ENCODE measurements at regions not wholly inside any gene's neighbourhood (a gene's known extent, or its start where the extent isn't known, plus 50 kb on each side); places are given as distances from the start of the nearest gene placed in this dataset.

DNA sequence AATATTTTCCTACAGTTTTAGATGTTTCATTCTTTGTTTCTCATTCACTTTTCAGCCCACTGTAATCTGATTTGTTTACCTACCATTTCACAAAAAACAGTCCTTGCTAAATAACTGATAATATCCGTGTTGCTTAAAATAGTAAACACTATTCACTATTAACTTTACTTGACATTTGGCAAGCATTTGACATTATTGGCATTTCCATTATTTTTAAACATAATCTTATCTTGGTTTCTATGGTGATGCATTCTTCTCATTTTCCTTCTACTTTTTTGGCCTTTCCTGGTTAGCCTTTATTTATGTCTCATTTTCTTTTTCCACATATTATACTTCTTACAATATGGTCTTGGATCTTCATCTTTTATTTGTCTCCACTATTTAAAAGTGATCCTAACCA is 715.3 kb downstream of the DNAJB9 start:
- DNase-seq (ENCODE audit: low read depth) = no peak

DNA sequence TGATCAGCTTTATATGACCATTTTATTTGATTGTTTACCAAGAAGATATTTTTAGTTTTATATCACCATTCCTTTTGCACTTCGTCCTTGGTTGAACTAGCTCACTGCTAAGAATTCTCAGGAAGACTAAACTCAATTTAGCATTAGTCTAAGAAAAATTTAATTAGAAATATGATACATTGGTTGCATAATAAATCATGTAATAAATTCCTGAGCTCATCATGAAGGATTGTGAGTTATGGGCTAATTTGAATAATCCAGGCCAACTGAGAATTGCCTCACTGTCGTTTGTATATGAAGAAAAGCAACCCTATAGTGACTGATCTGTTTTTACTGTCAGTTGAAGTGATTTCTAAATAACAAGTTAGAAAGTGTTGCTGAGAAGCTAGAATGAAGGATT is 725.5 kb downstream of the DNAJB9 start:
- no peak for DNase-seq (ENCODE audit: low read depth)

DNA sequence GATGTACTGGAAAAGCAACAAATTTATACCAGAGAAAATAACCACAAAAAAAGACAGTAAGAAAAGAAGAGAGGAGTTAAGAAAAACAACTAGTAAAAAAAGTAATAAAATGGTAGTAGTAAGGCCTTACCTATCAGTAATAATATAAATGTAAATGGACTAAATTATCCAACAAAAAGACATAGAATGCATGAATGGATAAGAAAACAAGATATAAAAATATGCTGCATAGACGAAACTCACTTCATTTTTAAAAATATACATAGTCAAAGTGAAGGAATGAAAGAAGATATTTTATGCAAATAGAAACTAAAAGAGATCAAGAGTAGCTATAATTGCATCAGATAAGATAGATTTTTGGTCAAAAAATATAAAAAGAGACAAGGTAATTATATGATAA is 739.1 kb downstream of the DNAJB9 start:
- DNase-seq (ENCODE audit: low read depth) = no peak

DNA sequence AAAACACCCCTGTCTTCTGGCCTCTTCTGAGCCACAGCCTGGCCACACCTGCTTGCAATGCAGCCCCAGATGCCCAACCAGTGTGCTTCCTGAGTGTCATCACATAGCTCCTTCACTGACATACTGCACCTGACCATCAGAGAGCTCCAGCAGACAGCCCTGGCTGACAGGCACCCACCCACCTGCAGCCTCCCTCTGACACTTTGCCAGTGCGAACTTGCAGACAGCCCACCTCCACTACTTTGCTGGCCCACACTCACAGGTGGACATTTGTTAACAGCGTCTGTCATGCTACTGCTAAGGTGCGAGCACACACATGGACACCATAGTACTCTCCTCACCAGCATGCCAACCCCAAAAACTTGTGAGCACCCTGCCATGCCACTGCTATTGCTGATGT is 740.1 kb downstream of the DNAJB9 start:
- no peak for DNase-seq (ENCODE audit: low read depth)

DNA sequence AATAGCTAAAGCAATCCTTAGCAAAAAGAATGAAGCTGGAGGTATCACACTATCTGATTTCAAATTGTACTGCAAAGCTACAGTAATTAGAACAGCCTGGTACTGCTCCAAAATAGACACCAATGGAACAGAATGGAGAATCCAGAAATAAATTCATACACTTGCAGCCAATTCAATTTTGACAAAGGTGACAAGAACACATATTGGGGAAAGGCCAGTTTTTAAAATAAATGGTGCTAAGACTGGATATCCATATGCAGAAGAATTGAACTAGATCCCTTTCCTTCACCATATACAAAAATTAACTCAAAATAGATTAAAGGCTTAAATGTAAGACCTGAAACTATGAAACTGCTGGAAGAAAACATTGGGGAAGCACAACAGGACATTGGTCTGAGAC is 748.5 kb downstream of the DNAJB9 start:
- DNase-seq (ENCODE audit: low read depth) = no peak

DNA sequence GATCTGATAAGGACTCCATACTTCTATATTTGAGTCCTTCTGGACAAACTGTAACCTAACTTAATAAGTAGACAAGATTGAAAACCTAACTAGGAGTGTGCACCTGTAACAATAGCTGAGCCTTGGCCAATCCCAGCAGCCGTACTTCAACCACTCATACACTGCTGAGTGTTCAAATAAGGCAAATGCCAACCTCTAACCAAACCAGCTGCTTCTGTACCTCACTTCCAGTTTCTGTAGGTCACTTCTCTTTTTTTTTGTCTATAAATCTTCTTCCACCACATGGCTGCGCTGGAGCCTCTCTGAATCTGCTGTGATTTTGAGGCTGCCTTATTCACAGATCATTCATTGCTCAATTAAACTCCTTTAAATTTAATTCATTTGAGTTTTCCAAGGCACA is 753.2 kb downstream of the DNAJB9 start:
- no peak for DNase-seq (ENCODE audit: low read depth)

DNA sequence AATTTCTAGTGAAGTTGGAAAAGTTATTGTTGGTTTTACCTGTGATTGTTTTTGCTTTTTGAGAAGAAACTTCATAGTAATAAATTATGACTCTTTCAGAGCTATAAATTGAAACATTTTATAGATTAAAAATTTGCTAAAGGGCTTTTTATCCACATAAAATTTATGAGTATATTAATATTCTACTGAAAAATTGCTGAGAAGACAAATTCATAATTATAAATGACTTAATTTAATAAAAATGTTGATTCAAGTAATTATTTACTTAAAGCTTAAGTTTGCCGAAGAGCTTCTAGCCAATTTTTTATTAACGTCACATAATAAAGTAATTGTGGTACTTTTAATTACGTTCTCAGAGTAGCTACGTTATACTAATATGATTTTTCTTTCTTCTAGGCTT is 761.7 kb downstream of the DNAJB9 start:
- DNase-seq (ENCODE audit: low read depth) = no peak

DNA sequence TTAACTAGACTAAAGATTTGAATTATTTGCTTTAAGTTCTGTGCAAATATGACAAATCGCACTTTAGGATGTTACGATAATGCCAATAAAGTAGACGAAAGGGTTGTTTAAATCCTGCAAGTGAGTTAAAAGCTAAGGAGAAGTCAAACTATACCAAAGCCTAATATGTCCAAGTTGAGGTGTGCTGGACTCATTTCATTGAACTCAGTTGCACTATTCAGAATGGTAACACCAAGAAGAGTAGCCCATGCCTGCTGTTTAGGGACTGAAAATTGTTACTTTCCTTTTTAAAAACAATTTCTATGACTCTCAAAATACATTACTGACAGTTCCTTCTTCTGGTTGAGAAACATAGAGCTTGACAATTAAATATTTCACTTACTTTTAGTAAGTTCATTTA is 766.3 kb downstream of the DNAJB9 start:
- no peak for DNase-seq (ENCODE audit: low read depth)

DNA sequence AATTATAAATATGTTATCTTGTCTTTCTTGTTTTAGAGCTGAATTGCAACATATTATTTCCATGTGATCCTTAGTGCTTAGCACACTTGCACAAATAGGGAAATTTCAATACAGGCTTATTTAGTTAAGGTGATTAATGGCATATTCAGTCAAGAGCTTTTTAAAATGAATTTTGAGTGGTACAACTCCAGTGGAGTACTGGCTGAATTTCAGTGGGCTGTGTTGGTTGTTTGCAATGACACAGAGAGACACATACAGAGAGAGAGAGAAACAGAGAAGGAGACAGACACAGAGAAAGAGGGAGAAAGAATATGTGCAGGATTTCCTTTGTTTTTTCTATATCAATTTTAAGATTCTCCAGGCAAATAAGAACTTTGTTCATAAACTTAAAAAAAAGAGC is 766.9 kb downstream of the DNAJB9 start:
- no peak for DNase-seq (ENCODE audit: low read depth)

DNA sequence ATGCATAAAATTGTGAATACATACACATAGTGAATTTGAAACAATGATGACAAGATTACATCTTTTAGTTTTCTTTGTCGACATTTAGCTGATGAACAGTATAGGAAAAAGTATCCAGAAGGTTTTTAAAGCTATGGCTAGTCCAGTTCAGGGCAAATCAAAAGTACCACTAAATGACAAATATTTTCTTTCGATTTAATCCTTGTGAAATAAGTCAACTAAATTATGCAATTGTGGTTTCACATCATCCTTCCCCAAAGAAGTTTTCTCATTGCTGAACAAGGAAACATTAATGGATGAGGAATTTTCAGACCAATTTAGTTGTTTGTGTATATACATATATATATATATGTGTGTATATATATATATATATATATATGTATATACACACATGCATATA is 774.0 kb downstream of the DNAJB9 start:
- DNase-seq (ENCODE audit: low read depth) = no peak

DNA sequence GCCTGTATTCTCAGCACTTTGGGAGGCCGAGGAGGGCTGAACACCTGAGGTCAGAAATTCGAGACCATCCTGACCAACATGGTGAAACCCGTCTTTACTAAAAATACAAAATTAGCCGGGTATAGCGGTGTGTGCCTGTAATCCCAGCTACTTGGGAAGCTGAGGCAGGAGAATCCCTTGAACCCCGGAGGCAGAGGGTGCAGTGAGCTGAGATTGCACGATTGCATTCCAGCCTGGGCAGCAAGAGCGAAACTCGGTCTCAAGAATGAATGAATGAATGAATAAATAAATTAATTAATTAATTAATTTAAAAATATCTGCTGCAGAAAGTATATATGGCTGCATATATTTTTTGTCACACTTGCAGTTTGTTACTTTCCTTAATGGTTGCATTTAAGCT is 781.8 kb downstream of the DNAJB9 start:
- no peak for DNase-seq (ENCODE audit: low read depth)

DNA sequence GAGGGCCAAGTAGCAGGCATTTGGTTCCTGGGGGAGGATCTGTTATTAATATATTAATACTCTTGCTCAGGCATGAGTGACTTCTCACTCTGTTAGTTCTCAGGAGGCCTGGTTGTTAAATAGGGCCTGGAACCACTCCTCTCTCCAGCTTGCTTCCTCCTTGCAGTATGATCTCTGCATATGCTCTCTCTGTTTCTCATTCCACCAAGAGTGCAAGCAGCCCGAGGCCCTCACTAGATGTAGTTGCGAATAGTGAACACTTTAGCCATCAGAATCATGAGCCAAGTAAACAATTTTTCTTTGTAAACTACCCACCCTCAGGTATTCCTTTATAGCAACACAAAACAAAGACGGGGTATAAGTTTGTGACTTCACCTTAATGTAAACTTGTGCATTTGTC is 784.3 kb downstream of the DNAJB9 start:
- DNase-seq (ENCODE audit: low read depth) = no peak

DNA sequence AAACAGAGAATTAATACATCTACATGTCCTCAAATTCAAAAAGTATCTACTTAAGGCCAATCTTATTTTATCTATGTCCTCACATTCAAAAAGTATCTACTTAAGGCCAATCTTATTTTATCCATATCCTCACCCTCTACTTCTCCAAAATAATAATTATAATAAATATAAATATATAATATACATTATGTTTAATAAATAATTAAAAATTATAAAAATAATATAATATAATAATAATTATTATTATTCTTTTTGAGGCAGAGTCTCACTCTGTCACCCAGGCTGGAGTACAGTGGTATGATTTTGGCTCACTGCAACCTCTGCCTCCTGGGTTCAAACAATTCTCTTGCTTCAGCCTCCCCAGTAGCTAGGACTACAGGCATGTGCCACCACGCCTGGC is 784.9 kb downstream of the DNAJB9 start:
- no peak for DNase-seq (ENCODE audit: low read depth)

DNA sequence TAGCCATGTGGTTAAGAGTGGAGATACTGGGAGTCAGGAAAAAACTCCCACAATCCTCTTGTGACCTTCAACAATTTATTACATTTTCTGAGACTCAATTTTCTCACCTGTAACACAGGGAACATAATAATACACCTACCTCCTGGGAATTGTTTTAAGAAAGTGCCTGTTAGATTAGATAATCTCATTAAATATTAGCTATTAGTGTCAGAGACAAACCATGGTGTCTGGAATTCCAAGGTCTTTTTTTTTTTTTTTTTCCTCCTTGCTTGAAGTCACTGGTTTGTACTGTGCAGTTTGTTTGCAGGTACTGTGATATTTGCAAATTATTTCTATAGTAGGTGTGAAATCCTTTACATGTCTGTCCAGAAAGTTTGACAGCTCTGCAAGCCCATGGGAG is 806.1 kb downstream of the DNAJB9 start:
- DNase-seq (ENCODE audit: low read depth) = no peak

DNA sequence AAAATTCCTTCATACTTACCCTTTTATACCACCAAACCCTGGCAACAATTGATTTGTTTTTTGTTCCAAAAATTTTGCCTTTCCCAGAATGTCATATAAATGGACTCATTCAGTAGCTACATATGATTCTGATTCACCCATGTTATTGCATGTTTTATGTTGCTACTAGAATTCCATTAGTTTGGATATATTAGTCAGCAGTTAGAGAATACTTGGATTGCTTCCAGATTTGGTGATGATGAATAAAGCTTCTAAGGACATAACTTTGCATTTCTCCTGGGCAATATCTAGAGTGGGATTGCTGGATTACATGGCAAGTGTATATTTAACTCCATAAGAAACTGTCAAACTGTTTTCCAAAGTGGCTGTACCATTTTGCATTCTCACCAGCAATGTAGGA is 806.9 kb downstream of the DNAJB9 start:
- peak; percentile 9 for DNase-seq (ENCODE audit: low read depth)

DNA sequence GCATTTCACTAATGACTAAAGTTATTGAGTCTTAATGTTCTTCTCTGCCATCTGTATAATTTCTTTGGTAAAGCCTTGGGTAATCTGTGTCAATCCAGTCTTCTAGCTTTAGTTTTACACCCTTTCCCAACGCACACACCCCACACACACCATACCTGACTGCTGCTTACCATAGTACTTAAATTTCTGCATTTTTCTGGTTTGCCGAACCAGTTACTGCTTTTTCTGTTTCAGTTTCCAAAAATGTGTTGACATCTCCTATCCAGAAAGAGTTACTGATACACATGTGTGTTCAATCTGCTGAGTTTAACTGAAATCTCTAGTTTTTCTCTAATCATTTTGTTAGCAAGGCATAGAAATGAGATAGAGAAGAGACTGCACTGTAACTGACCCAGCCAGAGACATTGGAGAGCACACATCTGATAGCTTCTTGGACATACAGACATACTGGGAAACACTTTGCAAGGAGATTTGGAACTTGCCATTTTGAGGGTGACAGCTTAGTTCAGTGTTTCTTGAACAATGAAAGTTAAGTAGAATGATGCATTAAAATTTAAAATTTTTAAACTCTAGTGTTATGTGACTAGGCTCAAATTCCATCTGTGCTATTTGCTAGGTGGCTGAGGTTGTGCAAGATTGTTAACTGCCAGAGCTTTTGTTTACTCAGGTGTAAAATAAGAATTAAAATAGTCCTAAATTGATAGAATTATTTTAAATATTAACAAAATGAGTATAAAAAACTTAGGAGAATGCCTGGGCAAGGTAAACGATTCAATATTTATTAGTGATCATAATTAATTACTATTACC is 807.6 kb downstream of the DNAJB9 start:
- DNase-seq (ENCODE audit: low read depth) = no peak

DNA sequence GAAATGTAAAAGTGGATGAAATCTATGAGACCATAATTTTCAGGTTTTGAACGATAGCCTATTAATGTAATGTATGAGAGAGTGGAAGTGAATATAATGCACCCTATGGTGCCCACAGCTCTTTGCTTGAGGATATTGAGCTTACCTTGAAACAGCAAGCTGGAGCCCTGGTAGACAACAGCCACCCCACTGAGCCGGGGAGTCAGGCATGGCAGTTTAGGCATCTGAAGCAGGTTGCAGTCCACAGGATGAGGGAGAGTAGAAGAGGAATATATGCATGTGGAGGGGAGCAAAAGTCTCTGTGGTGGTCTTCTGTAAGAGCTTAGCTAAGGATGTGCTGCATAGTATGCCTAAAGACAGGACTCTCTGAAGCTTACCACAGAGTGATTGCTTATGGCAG is 817.3 kb downstream of the DNAJB9 start:
- DNase-seq (ENCODE audit: low read depth) = no peak

DNA sequence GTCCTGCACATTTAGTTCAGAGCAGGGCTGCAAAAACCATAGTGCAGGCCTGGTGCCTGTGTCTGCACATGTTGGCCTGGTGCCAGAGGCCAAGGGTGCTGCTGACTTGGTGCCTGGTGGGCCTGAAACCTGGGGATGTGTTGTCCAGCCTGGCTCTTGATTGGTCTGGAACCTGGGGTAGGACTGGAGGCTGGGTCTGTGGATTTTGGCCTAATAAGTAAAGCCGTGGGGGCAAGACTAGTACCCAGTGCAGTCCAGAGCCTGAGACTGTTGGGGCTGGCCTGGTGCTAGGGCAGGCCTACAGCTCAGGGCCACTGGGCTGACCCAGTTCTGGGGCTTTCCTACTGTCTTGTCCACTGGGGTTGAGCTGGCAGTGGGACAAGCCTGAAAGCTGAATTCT is 817.9 kb downstream of the DNAJB9 start:
- no peak for DNase-seq (ENCODE audit: low read depth)

DNA sequence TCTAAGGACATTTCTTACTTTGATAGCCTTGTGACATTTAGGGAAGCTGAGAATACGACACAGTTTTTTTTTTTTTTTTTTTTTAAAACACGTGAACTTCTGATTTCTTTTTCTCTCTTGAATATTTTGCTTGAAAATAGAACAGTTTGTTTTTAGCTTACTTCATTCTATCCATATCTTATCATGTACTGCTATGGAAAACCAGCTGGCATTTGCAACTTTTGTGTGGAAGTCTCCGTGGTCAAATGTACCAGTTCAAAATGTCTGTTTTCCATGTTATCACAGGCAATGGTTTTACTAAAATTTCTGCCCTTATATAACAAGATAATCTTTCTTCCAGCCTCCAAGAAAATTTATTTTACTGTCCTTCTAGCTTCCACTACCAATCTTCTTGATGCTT is 821.6 kb downstream of the DNAJB9 start:
- no peak for DNase-seq (ENCODE audit: low read depth)

DNA sequence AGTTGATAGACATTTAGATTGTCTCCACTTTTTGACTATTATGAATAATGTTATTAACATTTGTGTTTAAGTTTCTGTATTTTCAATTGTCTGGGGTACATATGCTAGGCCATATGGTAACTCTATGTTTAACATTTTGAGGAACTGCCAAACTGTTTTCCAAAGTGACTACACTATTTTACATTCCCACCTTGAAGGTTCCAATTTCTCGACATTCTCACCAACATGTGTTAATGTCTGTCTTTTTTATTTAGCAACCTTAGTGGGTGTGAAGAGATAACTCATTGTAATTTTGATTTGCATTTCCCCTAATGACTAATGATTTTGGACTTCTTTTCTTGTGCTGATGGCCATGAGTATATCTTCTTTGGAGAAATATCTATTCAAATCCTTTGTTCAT is 832.4 kb downstream of the DNAJB9 start:
- no peak for DNase-seq (ENCODE audit: low read depth)

DNA sequence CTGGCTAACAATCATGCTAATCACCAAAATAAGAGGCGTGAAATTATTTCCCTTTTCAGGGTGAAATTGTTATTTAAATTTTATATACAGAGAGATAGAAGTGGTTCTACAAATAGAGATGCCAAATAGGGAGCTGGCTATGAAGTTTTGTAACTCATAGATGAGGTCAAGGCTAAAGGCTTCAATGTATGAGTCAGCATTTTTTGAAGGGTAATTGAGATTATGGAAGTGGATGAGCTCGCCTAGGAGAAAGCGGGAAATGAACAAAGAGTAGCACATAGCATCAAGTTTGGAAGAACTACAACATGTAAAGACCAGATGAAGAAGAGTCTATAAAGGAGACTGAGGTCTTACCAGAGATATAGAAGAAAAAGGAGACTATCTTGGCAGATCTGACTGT is 838.1 kb downstream of the DNAJB9 start:
- no peak for DNase-seq (ENCODE audit: low read depth)

DNA sequence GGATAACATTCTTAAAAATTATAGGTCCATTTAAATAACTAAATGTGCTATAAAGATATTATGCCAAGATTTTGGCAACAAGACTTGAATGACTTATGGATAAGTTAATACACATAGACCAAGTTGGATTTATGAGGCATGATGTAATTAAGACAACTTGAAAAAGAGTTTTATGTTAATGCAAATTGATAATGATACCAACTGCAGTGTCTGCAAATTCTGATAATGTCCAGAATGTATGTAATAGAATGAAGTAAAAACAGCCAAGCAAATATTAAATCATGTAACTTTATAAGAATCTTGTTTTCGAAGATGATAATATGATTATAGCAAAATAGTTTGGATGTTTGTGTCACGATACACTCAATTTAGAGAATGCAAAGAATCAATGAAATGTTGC is 868.3 kb downstream of the DNAJB9 start:
- DNase-seq (ENCODE audit: low read depth) = no peak

DNA sequence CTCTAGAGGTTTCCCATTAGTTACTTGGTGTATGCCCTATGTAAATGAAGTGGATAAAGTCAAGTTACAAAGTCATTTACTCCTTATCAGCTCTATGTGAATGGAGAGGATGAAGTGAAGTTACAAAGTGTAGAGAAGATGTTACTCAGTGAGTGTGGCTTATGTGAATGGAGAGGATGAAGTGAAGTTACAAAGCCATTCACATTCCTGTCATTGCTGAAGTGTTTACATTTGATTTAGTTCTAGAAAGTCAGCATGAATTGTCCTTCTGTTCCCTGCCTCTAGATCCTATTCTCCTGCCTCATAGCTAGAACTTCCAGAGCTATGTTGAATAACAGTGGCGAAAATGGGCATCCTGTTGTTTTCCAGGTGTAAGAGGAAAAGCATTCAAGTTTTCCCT is 880.1 kb downstream of the DNAJB9 start:
- no peak for DNase-seq (ENCODE audit: low read depth)

DNA sequence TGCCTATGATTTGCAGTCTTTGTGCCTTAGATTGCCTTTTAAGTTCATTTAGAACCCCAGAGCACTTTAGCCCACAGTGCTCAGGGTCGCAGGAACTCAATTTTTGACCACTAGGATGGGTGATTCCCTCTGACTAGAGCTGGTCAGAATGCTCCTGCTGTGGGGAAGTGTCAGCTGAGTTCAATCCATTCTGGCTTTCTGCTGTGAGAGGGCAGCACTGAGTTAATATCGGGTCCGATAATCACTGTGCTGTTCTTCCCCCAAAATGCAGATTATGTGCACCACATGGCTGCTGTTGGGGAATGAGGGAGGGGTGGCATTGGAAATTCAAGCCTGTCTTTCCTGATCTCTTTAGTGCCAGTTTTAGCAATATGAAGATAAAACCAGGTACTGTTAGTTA is 886.4 kb downstream of the DNAJB9 start:
- DNase-seq (ENCODE audit: low read depth) = no peak

DNA sequence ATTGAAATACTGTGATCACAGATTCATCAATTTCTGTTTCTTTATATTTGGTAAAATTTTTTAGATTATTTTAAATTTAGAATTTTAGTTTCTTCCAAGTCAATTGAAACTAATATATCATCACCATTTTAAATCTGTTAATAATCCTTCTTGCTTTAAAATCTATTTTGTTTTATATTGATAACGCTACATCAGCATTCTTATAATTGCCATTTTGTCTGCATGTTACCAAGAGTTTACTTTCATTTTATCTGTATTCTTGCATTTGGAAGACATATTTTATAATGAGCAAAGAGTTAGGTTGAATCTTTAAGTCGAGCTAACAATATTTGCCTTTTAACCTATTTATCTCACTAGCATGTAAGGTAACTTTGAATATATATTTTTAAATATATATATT is 890.6 kb downstream of the DNAJB9 start:
- no peak for DNase-seq (ENCODE audit: low read depth)
